ENCODE measurements at regions not wholly inside any gene's neighbourhood (a gene's known extent, or its start where the extent isn't known, plus 50 kb on each side); places are given as distances from the start of the nearest gene placed in this dataset.

GRCh38 chr14:48456051-48456450, 780.6 kb upstream of the MDGA2 start:
- H3K4me3 ChIP-seq (ENCODE audit: low read depth, low read length, poor library complexity, severe bottlenecking) = no peak overlapping the region
- no peaks in the 10 kb centered on the region for H3F3A ChIP-seq (ENCODE audit: insufficient read depth, low read length)
- H3K27me3 ChIP-seq (ENCODE audit: insufficient read depth, low read length) = no peaks in the 10 kb centered on the region
- no peak for TF ChIP-seq CTCF (IDR thresholded peaks at IDR 0.05; ENCODE audit: low read length)
- no peaks in the 10 kb centered on the region for H3K4me1 ChIP-seq (ENCODE audit: insufficient read depth, low read length, severe bottlenecking)
- no peak overlapping the region for H3K4me2 ChIP-seq (ENCODE audit: low read length)
- H3K36me3 ChIP-seq (ENCODE audit: insufficient read depth, low read length) = no peaks in the 10 kb centered on the region
- no peak overlapping the region for H3K9ac ChIP-seq (ENCODE audit: low read length)
- no peaks in the 10 kb centered on the region for H3K9me3 ChIP-seq (ENCODE audit: low read length)
- no peaks in the 10 kb centered on the region for H4K20me1 ChIP-seq (ENCODE audit: insufficient read depth, low read length)
- H3K79me2 ChIP-seq (ENCODE audit: insufficient read depth, low read length) = no peaks in the 10 kb centered on the region
- H3K27ac ChIP-seq (ENCODE audit: low read depth, low read length, poor library complexity, severe bottlenecking) = no peak overlapping the region
- no peaks in the 10 kb centered on the region for H3K9me2 ChIP-seq (ENCODE audit: low read depth, low read length)
- H2AFZ ChIP-seq (ENCODE audit: low read length) = no peak overlapping the region

GRCh38 chr14:48454887-48455286, 779.5 kb upstream of the MDGA2 start:
- Histone ChIP-seq H3K9ac (ENCODE audit: low read length) (no peak overlapping the region), H3K9me2 (ENCODE audit: low read depth, low read length) (no peaks in the 10 kb centered on the region), H3K9me3 (ENCODE audit: low read length) (no peaks in the 10 kb centered on the region), H3K36me3 (ENCODE audit: insufficient read depth, low read length) (no peaks in the 10 kb centered on the region), H3K4me3 (ENCODE audit: low read depth, low read length, poor library complexity, severe bottlenecking) (no peak overlapping the region), H3K27me3 (ENCODE audit: insufficient read depth, low read length) (no peaks in the 10 kb centered on the region), H3K4me2 (ENCODE audit: low read length) (no peak overlapping the region), H3K27ac (ENCODE audit: low read depth, low read length, poor library complexity, severe bottlenecking) (no peak overlapping the region), H3K79me2 (ENCODE audit: insufficient read depth, low read length) (no peaks in the 10 kb centered on the region), H3K4me1 (ENCODE audit: insufficient read depth, low read length, severe bottlenecking) (no peaks in the 10 kb centered on the region), H2AFZ (ENCODE audit: low read length) (no peak overlapping the region), H4K20me1 (ENCODE audit: insufficient read depth, low read length) (no peaks in the 10 kb centered on the region), H3F3A (ENCODE audit: insufficient read depth, low read length) (no peaks in the 10 kb centered on the region)
- TF ChIP-seq CTCF (IDR thresholded peaks at IDR 0.05; ENCODE audit: low read length) (no peak), EZH2 (IDR thresholded peaks at IDR 0.05; ENCODE audit: borderline replicate concordance, low read length) (no peak)

- Histone ChIP-seq H3K9me3 (ENCODE audit: low read length) (no peaks in the 10 kb centered on the region), H3K9me2 (ENCODE audit: low read depth, low read length) (no peaks in the 10 kb centered on the region), H3K27me3 (ENCODE audit: insufficient read depth, low read length) (no peaks in the 10 kb centered on the region), H3F3A (ENCODE audit: insufficient read depth, low read length) (no peaks in the 10 kb centered on the region), H3K4me1 (ENCODE audit: insufficient read depth, low read length, severe bottlenecking) (no peaks in the 10 kb centered on the region), H3K79me2 (ENCODE audit: insufficient read depth, low read length) (no peaks in the 10 kb centered on the region), H3K27ac (ENCODE audit: low read depth, low read length, poor library complexity, severe bottlenecking) (no peak overlapping the region), H3K9ac (ENCODE audit: low read length) (no peak overlapping the region), H3K36me3 (ENCODE audit: insufficient read depth, low read length) (no peaks in the 10 kb centered on the region), H3K4me2 (ENCODE audit: low read length) (no peak overlapping the region), H3K4me3 (ENCODE audit: low read depth, low read length, poor library complexity, severe bottlenecking) (no peak overlapping the region), H2AFZ (ENCODE audit: low read length) (no peak overlapping the region), H4K20me1 (ENCODE audit: insufficient read depth, low read length) (no peaks in the 10 kb centered on the region)
- TF ChIP-seq CTCF (IDR thresholded peaks at IDR 0.05; ENCODE audit: low read length) (no peak), EZH2 (IDR thresholded peaks at IDR 0.05; ENCODE audit: borderline replicate concordance, low read length) (no peak)
Observed at GRCh38 chr14:48452437-48452995, 777.1 kb upstream of the MDGA2 start.
